Natural killer cell treated with Interleukin-12 subunit alpha and Interleukin-12 subunit beta and Interleukin-15 and Interleukin-18, amount 100 ng/mL, for 72 hours (primary cell): ENCODE measurements at regions not wholly inside any gene's neighbourhood (a gene's known extent, or its start where the extent isn't known, plus 50 kb on each side); places are given as distances from the start of the nearest gene placed in this dataset.

ENCODE experiments used
- ATAC-seq, 2 donors: fragments of 150-1000 bp; cut with Tn5 transposase in 1 of 2; sonication (Bioruptor Pico), chemical (Tn5 transposase) in 1 of 2; 2 replicates each; pipeline ENCODE4 v1.10.0; 2021
- DNase-seq: peaks from one replicate; pipeline ENCODE4 v3.0.0; 2022; ENCODE audit warnings: low spot score
- H3K27ac Mint-ChIP-seq, 2 donors: 1 replicate in 1 of 2; 2 replicates in 1 of 2; pipeline ENCODE4 v1.8.0; 2022; ENCODE audit warnings: mixed read lengths in 2 of 2, mild to moderate bottlenecking in 1 of 2, moderate library complexity in 1 of 2
- H3K27me3 Mint-ChIP-seq, 2 donors: 1 replicate in 1 of 2; 2 replicates in 1 of 2; pipeline ENCODE4 v1.8.0; 2022; ENCODE audit warnings: mixed read lengths in 2 of 2
- H3K36me3 Mint-ChIP-seq: one replicate; pipeline ENCODE4 v1.8.0; 2022; ENCODE audit warnings: mixed read lengths
- H3K4me1 Mint-ChIP-seq, 2 donors: 1 replicate in 1 of 2; 2 replicates in 1 of 2; pipeline ENCODE4 v1.8.0; 2022; ENCODE audit warnings: low read depth in 2 of 2, mixed read lengths in 2 of 2, mild to moderate bottlenecking in 1 of 2
- H3K4me3 Mint-ChIP-seq: one replicate; pipeline ENCODE4 v1.8.0; 2022; ENCODE audit warnings: mixed read lengths
- H3K9me3 Mint-ChIP-seq: 2 replicates; pipeline ENCODE4 v1.8.0; 2022; ENCODE audit warnings: mixed read lengths

GRCh38 chr1:232182236-232182635, 447.7 kb downstream of the SIPA1L2 start:
- Mint-ChIP-seq H3K4me3 (no peak overlapping the region), H3K36me3 (no peaks in the 10 kb centered on the region), H3K9me3 (no peaks in the 10 kb centered on the region), H3K4me1 (no peaks in the 10 kb centered on the region), H3K27ac (no peak overlapping the region), H3K27me3 (peaks cover 13 to 39% of the 10 kb centered on the region in 2 donors)
- DNase-seq = no peak
- ATAC-seq = no peak

GRCh38 chr1:232180779-232181136, 449.2 kb downstream of the SIPA1L2 start:
- no peak overlapping the region for H3K27ac Mint-ChIP-seq
- peaks cover 16 to 53% of the 10 kb centered on the region in 2 donors for H3K27me3 Mint-ChIP-seq
- H3K4me3 Mint-ChIP-seq = no peak overlapping the region
- no peaks in the 10 kb centered on the region for H3K36me3 Mint-ChIP-seq
- H3K9me3 Mint-ChIP-seq = no peaks in the 10 kb centered on the region
- DNase-seq (no peak), ATAC-seq (no peak)
- no peaks in the 10 kb centered on the region for H3K4me1 Mint-ChIP-seq

GRCh38 chr1:232179896-232180778, 449.8 kb downstream of the SIPA1L2 start:
- ATAC-seq (no peak), DNase-seq (no peak)
- Mint-ChIP-seq H3K27ac (no peak overlapping the region), H3K4me3 (no peak overlapping the region), H3K36me3 (no peaks in the 10 kb centered on the region), H3K27me3 (peaks cover 19 to 59% of the 10 kb centered on the region in 2 donors), H3K9me3 (no peaks in the 10 kb centered on the region), H3K4me1 (no peaks in the 10 kb centered on the region)

- no peaks in the 10 kb centered on the region for H3K9me3 Mint-ChIP-seq
- DNase-seq (no peak), ATAC-seq (no peak)
- no peaks in the 10 kb centered on the region for H3K4me1 Mint-ChIP-seq
- no peak overlapping the region for H3K27ac Mint-ChIP-seq
- no peak overlapping the region for H3K4me3 Mint-ChIP-seq
- H3K36me3 Mint-ChIP-seq = no peaks in the 10 kb centered on the region
- peaks cover 28 to 73% of the 10 kb centered on the region in 2 donors for H3K27me3 Mint-ChIP-seq
Measured at GRCh38 chr1:232178191-232178590, 451.7 kb downstream of the SIPA1L2 start.

GRCh38 chr1:232177438-232177837, 452.5 kb downstream of the SIPA1L2 start:
- H3K4me3 Mint-ChIP-seq = no peak overlapping the region
- H3K9me3 Mint-ChIP-seq = no peaks in the 10 kb centered on the region
- H3K27me3 Mint-ChIP-seq = peaks cover 28 to 73% of the 10 kb centered on the region in 2 donors
- H3K36me3 Mint-ChIP-seq = no peaks in the 10 kb centered on the region
- DNase-seq (no peak), ATAC-seq (no peak)
- H3K4me1 Mint-ChIP-seq = peaks cover 0 to under 1% of the 10 kb centered on the region in 2 donors
- H3K27ac Mint-ChIP-seq = no peak overlapping the region

- H3K4me3 Mint-ChIP-seq = no peak overlapping the region
- no peak overlapping the region for H3K27ac Mint-ChIP-seq
- peaks cover 0 to 7% of the 10 kb centered on the region in 2 donors for H3K4me1 Mint-ChIP-seq
- no peaks in the 10 kb centered on the region for H3K9me3 Mint-ChIP-seq
- no peaks in the 10 kb centered on the region for H3K36me3 Mint-ChIP-seq
- DNase-seq (no peak), ATAC-seq (no peak)
- peaks cover 26 to 64% of the 10 kb centered on the region in 2 donors for H3K27me3 Mint-ChIP-seq
Measured at GRCh38 chr1:232176222-232176621, 453.7 kb downstream of the SIPA1L2 start.

GRCh38 chr1:232174306-232174705, 455.6 kb downstream of the SIPA1L2 start:
- DNase-seq (no peak), ATAC-seq (no peak)
- H3K27ac Mint-ChIP-seq = no peak overlapping the region
- H3K4me3 Mint-ChIP-seq = no peak overlapping the region
- H3K27me3 Mint-ChIP-seq = peaks cover 24 to 63% of the 10 kb centered on the region in 2 donors
- no peaks in the 10 kb centered on the region for H3K9me3 Mint-ChIP-seq
- no peaks in the 10 kb centered on the region for H3K36me3 Mint-ChIP-seq
- H3K4me1 Mint-ChIP-seq = peaks cover 0 to 7% of the 10 kb centered on the region in 2 donors

- H3K4me1 Mint-ChIP-seq = peaks cover 0 to 7% of the 10 kb centered on the region in 2 donors
- DNase-seq (no peak), ATAC-seq (no peak)
- no peaks in the 10 kb centered on the region for H3K36me3 Mint-ChIP-seq
- no peak overlapping the region for H3K27ac Mint-ChIP-seq
- no peak overlapping the region for H3K4me3 Mint-ChIP-seq
- peaks cover 24 to 50% of the 10 kb centered on the region in 2 donors for H3K27me3 Mint-ChIP-seq
- no peaks in the 10 kb centered on the region for H3K9me3 Mint-ChIP-seq
Measured at GRCh38 chr1:232172563-232172962, 457.4 kb downstream of the SIPA1L2 start.

GRCh38 chr1:232170909-232171308, 459.0 kb downstream of the SIPA1L2 start:
- ATAC-seq (no peak), DNase-seq (no peak)
- H3K4me1 Mint-ChIP-seq = peaks cover 0 to 7% of the 10 kb centered on the region in 2 donors
- H3K4me3 Mint-ChIP-seq = no peak overlapping the region
- peaks cover 18 to 33% of the 10 kb centered on the region in 2 donors for H3K27me3 Mint-ChIP-seq
- no peaks in the 10 kb centered on the region for H3K36me3 Mint-ChIP-seq
- H3K27ac Mint-ChIP-seq = no peak overlapping the region
- no peaks in the 10 kb centered on the region for H3K9me3 Mint-ChIP-seq

- Mint-ChIP-seq H3K9me3 (no peaks in the 10 kb centered on the region), H3K27ac (no peak overlapping the region), H3K36me3 (no peaks in the 10 kb centered on the region), H3K27me3 (peaks cover 11 to 18% of the 10 kb centered on the region in 2 donors), H3K4me1 (peaks cover 0 to 7% of the 10 kb centered on the region in 2 donors), H3K4me3 (no peak overlapping the region)
- ATAC-seq (no peak), DNase-seq (no peak)
Measured at GRCh38 chr1:232169436-232169835, 460.5 kb downstream of the SIPA1L2 start.

GRCh38 chr1:232168508-232168907, 461.4 kb downstream of the SIPA1L2 start:
- H3K4me3 Mint-ChIP-seq = no peak overlapping the region
- no peak overlapping the region for H3K27ac Mint-ChIP-seq
- H3K36me3 Mint-ChIP-seq = no peaks in the 10 kb centered on the region
- DNase-seq = no peak
- no peaks in the 10 kb centered on the region for H3K9me3 Mint-ChIP-seq
- ATAC-seq = no peak
- H3K4me1 Mint-ChIP-seq = peaks cover 0 to 7% of the 10 kb centered on the region in 2 donors
- H3K27me3 Mint-ChIP-seq = peaks cover 4 to 11% of the 10 kb centered on the region in 2 donors

- no peak for ATAC-seq
- peaks cover 6 to 11% of the 10 kb centered on the region in 2 donors for H3K27me3 Mint-ChIP-seq
- no peak for DNase-seq
Measured at GRCh38 chr1:232166942-232167341, 463.0 kb downstream of the SIPA1L2 start.

GRCh38 chr1:232164078-232164963, 465.6 kb downstream of the SIPA1L2 start:
- ATAC-seq = no peak
- Mint-ChIP-seq H3K9me3 (no peaks in the 10 kb centered on the region), H3K4me1 (no peaks in the 10 kb centered on the region), H3K36me3 (no peaks in the 10 kb centered on the region), H3K4me3 (no peak overlapping the region), H3K27ac (no peak overlapping the region), H3K27me3 (peaks cover 0 to 2% of the 10 kb centered on the region in 2 donors)
- no peak for DNase-seq

More at GRCh38 chr1:232166942-232167341, 463.0 kb downstream of the SIPA1L2 start:
- Mint-ChIP-seq H3K9me3 (no peaks in the 10 kb centered on the region), H3K36me3 (no peaks in the 10 kb centered on the region), H3K4me3 (no peak overlapping the region), H3K27ac (no peak overlapping the region), H3K4me1 (peaks cover 0 to 2% of the 10 kb centered on the region in 2 donors)

GRCh38 chr1:232163533-232163932, 466.4 kb downstream of the SIPA1L2 start:
- peaks cover 0 to 2% of the 10 kb centered on the region in 2 donors for H3K27me3 Mint-ChIP-seq
- no peaks in the 10 kb centered on the region for H3K9me3 Mint-ChIP-seq
- no peak overlapping the region for H3K4me3 Mint-ChIP-seq
- ATAC-seq (no peak), DNase-seq (no peak)
- no peak overlapping the region for H3K27ac Mint-ChIP-seq
- H3K36me3 Mint-ChIP-seq = no peaks in the 10 kb centered on the region
- H3K4me1 Mint-ChIP-seq = no peaks in the 10 kb centered on the region
